ENCODE measurements at regions not wholly inside any gene's neighbourhood (a gene's known extent, or its start where the extent isn't known, plus 50 kb on each side); places are given as distances from the start of the nearest gene placed in this dataset.

- H3K4me2 ChIP-seq (replicated peaks; ENCODE audit: low read depth, low read length, poor library complexity, severe bottlenecking) = no peak overlapping the region
- DNase-seq (no peak), ATAC-seq (ENCODE audit: low read depth) (no peak)
- no peak overlapping the region for H3K27ac ChIP-seq (ENCODE audit: low read length in 2 of 2)
- no peaks in the 10 kb centered on the region for H3K27me3 Mint-ChIP-seq
- intact Hi-C loops (cut with micrococcal nuclease) = no loop called here
- no peak overlapping the region for H3K4me3 Mint-ChIP-seq
- H3K4me1 Mint-ChIP-seq = peaks cover 5% of the 10 kb centered on the region
- H3K9ac ChIP-seq (ENCODE audit: low read length) = no peak overlapping the region
- H3K27ac Mint-ChIP-seq = no peak overlapping the region
- H3K9me3 ChIP-seq (ENCODE audit: control extremely low read depth in 1 of 3, control insufficient read depth in 2 of 3, insufficient read depth in 1 of 3, low read length in 2 of 3) = peaks cover 0 to 3% (median 2%) of the 10 kb centered on the region in 3 donors
- H3K4me1 ChIP-seq (ENCODE audit: control insufficient read depth in 2 of 2, insufficient read depth in 2 of 2, low read length in 2 of 2) = peaks cover 0 to 8% of the 10 kb centered on the region in 2 donors
- peaks cover 11% of the 10 kb centered on the region for H3K9me3 Mint-ChIP-seq (ENCODE audit: insufficient read depth)
- no peaks in the 10 kb centered on the region for H4K20me1 ChIP-seq (ENCODE audit: control insufficient read depth, insufficient read depth, low read length, poor library complexity, severe bottlenecking)
- no peak overlapping the region for H3K4me3 ChIP-seq (ENCODE audit: control extremely low read depth in 1 of 5, extremely low read depth in 1 of 5, insufficient read depth in 1 of 5, low read depth in 2 of 5, low read length in 4 of 5)
- no peak overlapping the region for H2AFZ ChIP-seq (ENCODE audit: insufficient read depth, low read depth, low read length, poor library complexity, severe bottlenecking)
- H3K27me3 ChIP-seq (replicated peaks in 1 of 4; ENCODE audit: control extremely low read depth in 1 of 4, control insufficient read depth in 3 of 4, insufficient read depth in 4 of 4, low read length in 3 of 4) = no peaks in the 10 kb centered on the region
- WGBS (ENCODE audit: insufficient coverage) = 83% methylated on average over 1 of the region's 2 CpGs
- no peak for TF ChIP-seq CTCF (IDR thresholded peaks at IDR 0.05)
- ChIA-PET POLR2A (no interaction called here), CTCF (interaction anchor here (1.2 kb wide), 1 partner anchor 9 kb away, joined by 3 read pairs; no protein-coding TSS in a partner anchor)
- no peaks in the 10 kb centered on the region for H3K36me3 ChIP-seq (replicated peaks in 1 of 2; ENCODE audit: control extremely low read depth in 1 of 2, control insufficient read depth in 1 of 2, extremely low read depth in 1 of 2, insufficient read depth in 2 of 2, low read length in 1 of 2)
- H3K79me2 ChIP-seq (ENCODE audit: control insufficient read depth, insufficient read depth, low read length) = no peaks in the 10 kb centered on the region
Observed at GRCh38 chr10:76621886-76622620, 1015.6 kb downstream of the KCNMA1 start.

- Histone ChIP-seq H3K79me2 (ENCODE audit: control insufficient read depth, insufficient read depth, low read length) (no peaks in the 10 kb centered on the region), H3K4me2 (replicated peaks; ENCODE audit: low read depth, low read length, poor library complexity, severe bottlenecking) (no peak overlapping the region), H3K4me3 (ENCODE audit: control extremely low read depth in 1 of 5, extremely low read depth in 1 of 5, insufficient read depth in 1 of 5, low read depth in 2 of 5, low read length in 4 of 5) (no peak overlapping the region), H3K27me3 (replicated peaks in 1 of 4; ENCODE audit: control extremely low read depth in 1 of 4, control insufficient read depth in 3 of 4, insufficient read depth in 4 of 4, low read length in 3 of 4) (no peaks in the 10 kb centered on the region), H4K20me1 (ENCODE audit: control insufficient read depth, insufficient read depth, low read length, poor library complexity, severe bottlenecking) (no peaks in the 10 kb centered on the region), H2AFZ (ENCODE audit: insufficient read depth, low read depth, low read length, poor library complexity, severe bottlenecking) (no peak overlapping the region), H3K9me3 (ENCODE audit: control extremely low read depth in 1 of 3, control insufficient read depth in 2 of 3, insufficient read depth in 1 of 3, low read length in 2 of 3) (peaks cover 0 to 3% (median 2%) of the 10 kb centered on the region in 3 donors), H3K4me1 (ENCODE audit: control insufficient read depth in 2 of 2, insufficient read depth in 2 of 2, low read length in 2 of 2) (no peaks in the 10 kb centered on the region), H3K27ac (ENCODE audit: low read length in 2 of 2) (no peak overlapping the region), H3K36me3 (replicated peaks in 1 of 2; ENCODE audit: control extremely low read depth in 1 of 2, control insufficient read depth in 1 of 2, extremely low read depth in 1 of 2, insufficient read depth in 2 of 2, low read length in 1 of 2) (no peaks in the 10 kb centered on the region), H3K9ac (ENCODE audit: low read length) (no peak overlapping the region)
- POLR2A ChIA-PET = no interaction called here
- DNase-seq (no peak), ATAC-seq (ENCODE audit: low read depth) (no peak)
- no peaks in the 10 kb centered on the region for H3K27me3 Mint-ChIP-seq
- CTCF ChIA-PET = no interaction called here
- no peak overlapping the region for H3K27ac Mint-ChIP-seq
- H3K4me3 Mint-ChIP-seq = no peak overlapping the region
- peaks cover 11% of the 10 kb centered on the region for H3K9me3 Mint-ChIP-seq (ENCODE audit: insufficient read depth)
- WGBS (ENCODE audit: insufficient coverage) = 91% methylated on average over 1 of the region's 1 CpG
- TF ChIP-seq CTCF (IDR thresholded peaks at IDR 0.05) (no peak), EZH2 (IDR thresholded peaks at IDR 0.05; ENCODE audit: borderline replicate concordance, insufficient read depth, low read depth, low read length, poor library complexity, severe bottlenecking) (no peak)
- intact Hi-C loops (cut with micrococcal nuclease) = no loop called here
- H3K4me1 Mint-ChIP-seq = no peaks in the 10 kb centered on the region
Observed at GRCh38 chr10:76618641-76619040, 1019.0 kb downstream of the KCNMA1 start.

Measured in B cell (primary cell).